ENCODE measurements at regions not wholly inside any gene's neighbourhood (a gene's known extent, or its start where the extent isn't known, plus 50 kb on each side); places are given as distances from the start of the nearest gene placed in this dataset.

DNA sequence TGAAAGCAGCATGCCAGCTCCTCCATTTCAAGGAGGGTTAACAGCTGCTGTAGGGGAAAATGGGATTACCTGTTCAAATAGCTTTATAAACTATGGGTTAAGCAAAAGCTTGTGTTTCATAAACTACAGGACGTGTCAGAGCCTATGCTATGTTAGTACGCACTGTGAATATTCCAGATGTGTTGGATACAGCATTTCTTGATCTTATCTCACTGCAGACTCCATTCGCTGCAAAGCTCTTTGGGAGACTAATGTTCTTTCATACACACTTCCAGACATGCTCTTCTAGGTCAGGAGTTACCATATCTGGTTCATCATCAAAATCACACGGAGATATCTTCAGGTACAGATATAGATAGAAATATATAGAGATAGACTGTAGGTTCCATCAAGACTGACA, 281.2 kb upstream of the FAM241A start:
- TF ChIP-seq CTCF (optimal IDR thresholded peaks at IDR 0.05 in 1 of 3, IDR thresholded peaks at IDR 0.05 in 1 of 3, conservative IDR thresholded peaks at IDR 0.05 in 1 of 3; ENCODE audit: extremely low read depth in 1 of 3, insufficient read depth in 2 of 3, low read length in 3 of 3) = no peak
- TF ChIP-seq EZH2 (IDR thresholded peaks at IDR 0.05; ENCODE audit: low read length) = no peak

All from keratinocyte (primary cell).